ENCODE measurements at regions not wholly inside any gene's neighbourhood (a gene's known extent, or its start where the extent isn't known, plus 50 kb on each side); places are given as distances from the start of the nearest gene placed in this dataset.

DNA sequence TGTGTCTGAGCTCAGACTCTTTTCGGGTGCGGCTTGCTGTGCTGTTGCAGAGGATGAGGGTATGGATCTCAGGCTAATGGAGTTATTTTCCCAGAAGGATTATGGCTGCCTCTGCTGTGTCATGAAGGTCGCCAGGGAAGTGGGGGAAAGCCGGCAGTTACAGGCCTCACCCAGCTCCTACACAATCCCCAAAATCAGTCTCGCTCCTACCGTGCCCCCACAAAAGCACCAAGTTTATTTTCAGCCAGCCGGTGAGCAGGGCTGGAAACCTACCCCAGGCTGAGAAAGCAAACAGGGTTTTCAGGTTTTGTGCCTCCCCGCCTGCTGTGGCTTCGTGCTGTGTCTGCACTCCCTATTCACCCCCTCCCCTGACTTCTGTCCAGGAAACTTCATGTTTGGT, 113.3 kb downstream of the SLC24A2 start:
- TF ChIP-seq, protein P1, sequence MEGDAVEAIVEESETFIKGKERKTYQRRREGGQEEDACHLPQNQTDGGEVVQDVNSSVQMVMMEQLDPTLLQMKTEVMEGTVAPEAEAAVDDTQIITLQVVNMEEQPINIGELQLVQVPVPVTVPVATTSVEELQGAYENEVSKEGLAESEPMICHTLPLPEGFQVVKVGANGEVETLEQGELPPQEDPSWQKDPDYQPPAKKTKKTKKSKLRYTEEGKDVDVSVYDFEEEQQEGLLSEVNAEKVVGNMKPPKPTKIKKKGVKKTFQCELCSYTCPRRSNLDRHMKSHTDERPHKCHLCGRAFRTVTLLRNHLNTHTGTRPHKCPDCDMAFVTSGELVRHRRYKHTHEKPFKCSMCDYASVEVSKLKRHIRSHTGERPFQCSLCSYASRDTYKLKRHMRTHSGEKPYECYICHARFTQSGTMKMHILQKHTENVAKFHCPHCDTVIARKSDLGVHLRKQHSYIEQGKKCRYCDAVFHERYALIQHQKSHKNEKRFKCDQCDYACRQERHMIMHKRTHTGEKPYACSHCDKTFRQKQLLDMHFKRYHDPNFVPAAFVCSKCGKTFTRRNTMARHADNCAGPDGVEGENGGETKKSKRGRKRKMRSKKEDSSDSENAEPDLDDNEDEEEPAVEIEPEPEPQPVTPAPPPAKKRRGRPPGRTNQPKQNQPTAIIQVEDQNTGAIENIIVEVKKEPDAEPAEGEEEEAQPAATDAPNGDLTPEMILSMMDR (conservative IDR thresholded peaks at IDR 0.05 in 1 of 2, IDR thresholded peaks at IDR 0.05 in 1 of 2; ENCODE audit: extremely low read depth in 1 of 2, insufficient read depth in 1 of 2, low read depth in 1 of 2, low read length in 2 of 2), result no peak
- TF ChIP-seq EZH2 (IDR thresholded peaks at IDR 0.05; ENCODE audit: borderline replicate concordance, low read length), result no peak
